ENCODE measurements at regions not wholly inside any gene's neighbourhood (a gene's known extent, or its start where the extent isn't known, plus 50 kb on each side); places are given as distances from the start of the nearest gene placed in this dataset.

DNA sequence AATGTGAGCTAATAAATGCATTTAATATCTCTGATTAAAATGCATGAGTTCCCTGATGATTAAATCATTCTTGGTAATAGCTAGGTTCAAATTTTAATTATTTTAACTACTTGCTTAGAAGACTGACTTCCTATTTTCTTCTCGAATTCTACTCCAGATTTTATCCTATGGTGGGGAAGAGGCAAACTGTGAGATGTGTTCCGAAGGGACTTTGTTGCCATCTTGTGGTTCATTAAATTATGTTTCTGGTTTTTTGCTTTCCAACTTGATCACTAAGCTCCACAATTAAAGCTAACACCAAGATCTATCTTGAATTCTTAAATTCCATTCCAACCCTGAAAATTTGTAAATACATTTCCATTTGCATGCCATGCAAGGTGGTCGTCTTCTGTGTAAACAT, 538.4 kb upstream of the PCDH20 start:
- DNase-seq: no peak
- TF ChIP-seq, protein P1, sequence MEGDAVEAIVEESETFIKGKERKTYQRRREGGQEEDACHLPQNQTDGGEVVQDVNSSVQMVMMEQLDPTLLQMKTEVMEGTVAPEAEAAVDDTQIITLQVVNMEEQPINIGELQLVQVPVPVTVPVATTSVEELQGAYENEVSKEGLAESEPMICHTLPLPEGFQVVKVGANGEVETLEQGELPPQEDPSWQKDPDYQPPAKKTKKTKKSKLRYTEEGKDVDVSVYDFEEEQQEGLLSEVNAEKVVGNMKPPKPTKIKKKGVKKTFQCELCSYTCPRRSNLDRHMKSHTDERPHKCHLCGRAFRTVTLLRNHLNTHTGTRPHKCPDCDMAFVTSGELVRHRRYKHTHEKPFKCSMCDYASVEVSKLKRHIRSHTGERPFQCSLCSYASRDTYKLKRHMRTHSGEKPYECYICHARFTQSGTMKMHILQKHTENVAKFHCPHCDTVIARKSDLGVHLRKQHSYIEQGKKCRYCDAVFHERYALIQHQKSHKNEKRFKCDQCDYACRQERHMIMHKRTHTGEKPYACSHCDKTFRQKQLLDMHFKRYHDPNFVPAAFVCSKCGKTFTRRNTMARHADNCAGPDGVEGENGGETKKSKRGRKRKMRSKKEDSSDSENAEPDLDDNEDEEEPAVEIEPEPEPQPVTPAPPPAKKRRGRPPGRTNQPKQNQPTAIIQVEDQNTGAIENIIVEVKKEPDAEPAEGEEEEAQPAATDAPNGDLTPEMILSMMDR (IDR thresholded peaks at IDR 0.05): peak in 5 of 6 experiments; percentile 9 to 43 (median 33)
- TF ChIP-seq POLR2A (IDR thresholded peaks at IDR 0.05): no peak

DNA sequence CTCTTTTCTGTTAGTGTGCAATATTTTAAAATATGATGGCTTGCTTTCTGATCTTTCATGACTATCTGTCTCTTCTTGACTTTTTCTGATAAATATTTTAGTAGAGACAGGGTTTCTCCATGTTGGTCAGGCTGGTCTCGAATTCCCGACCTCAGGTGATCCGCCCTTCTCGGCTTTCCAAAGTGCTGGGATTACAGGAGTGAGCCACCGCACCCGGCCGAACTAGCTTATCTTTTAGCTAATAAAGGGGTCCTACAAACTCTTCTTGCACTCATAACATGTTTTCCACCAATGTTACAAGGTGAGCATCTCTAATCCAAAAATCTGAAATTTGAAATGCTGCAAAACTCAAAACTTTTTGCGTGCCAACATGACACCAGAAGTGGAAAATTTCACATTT, 535.2 kb upstream of the PCDH20 start:
- intact Hi-C loops (cut with DNase I): no loop called here

More for the DNA sequence above, 538.4 kb upstream of the PCDH20 start:
- intact Hi-C loops (cut with DNase I): no loop called here
- Histone ChIP-seq H3K27ac (no peak overlapping the region), H3K9me3 (replicated peaks in 1 of 3) (no peaks in the 10 kb centered on the region), H3K4me1 (replicated peaks in 1 of 2) (no peaks in the 10 kb centered on the region), H3K4me3 (no peak overlapping the region), H3K27me3 (no peaks in the 10 kb centered on the region), H3K36me3 (replicated peaks in 1 of 2) (no peaks in the 10 kb centered on the region)
- WGBS, 4 donors: 6 to 11% (median 10%) methylated on average over 3 of the region's 3 CpGs

DNA sequence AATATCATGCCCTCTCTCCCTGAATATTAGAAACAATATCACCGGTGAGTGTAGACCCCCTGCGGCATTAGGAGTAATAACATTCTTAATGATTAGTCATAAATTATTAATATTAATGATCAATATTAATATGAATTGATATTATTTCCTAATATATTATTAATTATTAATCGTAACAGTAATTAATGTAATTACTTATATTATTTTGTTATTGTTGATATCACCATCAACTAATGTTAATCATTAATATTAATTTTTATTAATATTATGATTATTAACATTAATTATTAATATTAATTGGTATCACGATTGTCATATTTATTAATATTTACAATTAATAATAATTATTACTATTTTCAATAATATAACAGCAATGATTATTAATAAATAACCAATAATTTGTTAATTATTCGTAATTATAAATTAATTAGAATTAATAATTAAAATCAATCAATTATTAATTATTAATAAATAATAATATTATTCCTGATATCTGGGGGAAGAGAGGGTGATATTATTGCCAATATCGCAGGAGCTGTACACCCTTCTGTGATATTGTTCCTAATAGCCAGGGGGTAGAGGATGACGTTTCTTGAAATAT, 528.8 kb upstream of the PCDH20 start:
- no peak for TF ChIP-seq POLR2A (IDR thresholded peaks at IDR 0.05)
- TF ChIP-seq, protein P1 (IDR thresholded peaks at IDR 0.05): no peak
- Histone ChIP-seq H3K4me3 (no peak overlapping the region), H3K4me1 (replicated peaks in 1 of 2) (no peaks in the 10 kb centered on the region), H3K27ac (no peak overlapping the region), H3K36me3 (replicated peaks in 1 of 2) (no peaks in the 10 kb centered on the region), H3K9me3 (replicated peaks in 1 of 3) (no peaks in the 10 kb centered on the region), H3K27me3 (no peaks in the 10 kb centered on the region)
- WGBS, 4 donors: 70 to 79% (median 74%) methylated on average over 7 of the region's 7 CpGs
- intact Hi-C loops (cut with DNase I): no loop called here
- DNase-seq: no peak

More for the DNA sequence above, 535.2 kb upstream of the PCDH20 start:
- H3K4me1 ChIP-seq (replicated peaks in 1 of 2): no peaks in the 10 kb centered on the region
- TF ChIP-seq POLR2A (IDR thresholded peaks at IDR 0.05): no peak
- TF ChIP-seq, protein P1 (IDR thresholded peaks at IDR 0.05): no peak
- no peak overlapping the region for H3K4me3 ChIP-seq
- no peaks in the 10 kb centered on the region for H3K27me3 ChIP-seq
- no peak overlapping the region for H3K27ac ChIP-seq
- no peaks in the 10 kb centered on the region for H3K9me3 ChIP-seq (replicated peaks in 1 of 3)
- no peak for DNase-seq
- 81 to 91% (median 89%) methylated on average over 8 of the region's 8 CpGs for WGBS, 4 donors
- no peaks in the 10 kb centered on the region for H3K36me3 ChIP-seq (replicated peaks in 1 of 2)

DNA sequence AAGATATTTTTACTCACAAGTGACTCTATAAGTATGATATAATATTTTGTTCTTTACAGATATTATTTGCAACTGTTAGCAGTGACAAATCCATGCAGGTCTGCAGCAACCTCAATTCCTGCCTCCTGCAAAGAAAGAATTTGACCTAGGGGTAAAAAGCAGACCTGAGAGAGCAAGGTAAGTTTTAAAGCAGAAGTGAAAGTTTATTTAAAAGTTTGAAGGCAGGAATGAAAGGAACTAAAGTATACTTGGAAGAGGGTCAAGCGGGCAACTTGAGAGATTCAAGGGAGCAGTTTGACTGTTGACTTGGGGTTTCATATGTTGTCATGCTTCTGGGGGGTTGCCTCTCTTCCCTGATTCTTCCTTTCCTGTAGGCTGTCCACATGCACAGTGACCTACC, 520.1 kb upstream of the PCDH20 start:
- Histone ChIP-seq H3K36me3 (replicated peaks in 1 of 2) (no peaks in the 10 kb centered on the region), H3K9me3 (replicated peaks in 1 of 3) (no peaks in the 10 kb centered on the region)
- no peak for TF ChIP-seq POLR2A (IDR thresholded peaks at IDR 0.05)
- TF ChIP-seq, protein P1 (IDR thresholded peaks at IDR 0.05): no peak

More for the DNA sequence above, 520.1 kb upstream of the PCDH20 start:
- Histone ChIP-seq H3K4me3 (no peak overlapping the region), H3K27ac (no peak overlapping the region), H3K4me1 (replicated peaks in 1 of 2) (no peaks in the 10 kb centered on the region), H3K27me3 (no peaks in the 10 kb centered on the region)
- 89 to 95% (median 93%) methylated on average over 1 of the region's 1 CpG for WGBS, 4 donors
- no peak for DNase-seq
- intact Hi-C loops (cut with DNase I): no loop called here
